HG03045 (cell line): ENCODE measurements at regions not wholly inside any gene's neighbourhood (a gene's known extent, or its start where the extent isn't known, plus 50 kb on each side); places are given as distances from the start of the nearest gene placed in this dataset.

Experiments used
- ATAC-seq: cut with Tn5 transposase; IDR thresholded peaks from one replicate; pipeline ENCODE4 v1.9.1; 2021; ENCODE audit warnings: mild to moderate bottlenecking, moderate library complexity; ENCODE audit not compliant: unreplicated experiment

DNA sequence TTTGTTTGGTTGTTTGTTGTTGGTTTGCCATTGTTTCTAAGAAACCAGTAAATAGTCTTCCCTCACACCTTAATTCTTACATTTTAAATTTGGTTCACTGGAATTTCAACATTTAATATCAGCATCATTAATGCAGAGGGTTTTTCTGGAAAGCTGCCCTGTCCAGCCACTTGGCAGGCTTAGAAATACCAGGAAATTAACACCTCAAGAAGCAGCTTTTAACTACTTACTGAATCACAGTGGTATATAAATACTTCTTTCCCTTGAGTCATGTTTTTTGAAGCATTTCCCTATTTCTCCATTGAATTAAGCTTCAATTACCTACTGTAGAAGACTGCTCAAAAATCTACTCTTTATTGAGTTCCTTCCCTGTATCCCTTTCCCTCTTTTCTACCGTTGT is 1221.1 kb upstream of the ADGRL3 start:
- no peak for ATAC-seq

DNA sequence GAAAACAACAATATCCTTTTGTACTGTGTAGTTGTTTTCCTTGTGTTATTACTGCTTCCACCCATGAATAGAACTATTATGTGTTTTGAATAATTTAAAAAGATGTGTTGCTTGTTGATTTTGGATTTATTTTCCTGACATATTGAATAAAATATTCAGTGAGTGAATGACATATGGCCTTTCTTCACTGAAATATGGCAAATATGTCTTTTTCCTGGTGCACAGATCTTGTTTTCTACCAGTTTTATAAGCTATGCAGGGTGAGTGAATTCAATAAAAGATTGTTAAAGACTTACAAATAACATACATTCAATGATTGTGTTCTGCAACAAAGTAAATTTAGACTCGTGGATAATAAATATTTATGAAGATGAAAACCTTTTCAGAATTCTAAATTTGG is 1216.3 kb upstream of the ADGRL3 start:
- ATAC-seq: no peak

DNA sequence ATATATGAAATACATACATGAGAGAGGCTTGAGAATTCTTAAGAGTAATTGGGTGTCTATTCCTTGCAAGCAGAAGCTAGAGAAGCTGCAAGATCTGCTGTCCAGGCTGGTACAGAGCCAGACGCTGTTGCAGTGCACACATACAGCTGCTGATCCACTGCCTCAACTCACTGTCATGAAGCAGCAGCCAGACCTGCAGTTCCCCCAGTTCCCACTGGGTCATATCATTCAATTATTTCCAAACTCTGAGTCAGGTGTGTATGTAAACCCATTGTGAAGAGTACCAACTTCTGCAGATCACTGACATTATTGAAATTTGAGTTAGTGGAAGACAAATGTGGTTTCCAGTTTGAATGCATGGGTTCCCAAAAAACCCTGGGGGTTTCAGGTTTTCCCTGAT is 1212.8 kb upstream of the ADGRL3 start:
- no peak for ATAC-seq

DNA sequence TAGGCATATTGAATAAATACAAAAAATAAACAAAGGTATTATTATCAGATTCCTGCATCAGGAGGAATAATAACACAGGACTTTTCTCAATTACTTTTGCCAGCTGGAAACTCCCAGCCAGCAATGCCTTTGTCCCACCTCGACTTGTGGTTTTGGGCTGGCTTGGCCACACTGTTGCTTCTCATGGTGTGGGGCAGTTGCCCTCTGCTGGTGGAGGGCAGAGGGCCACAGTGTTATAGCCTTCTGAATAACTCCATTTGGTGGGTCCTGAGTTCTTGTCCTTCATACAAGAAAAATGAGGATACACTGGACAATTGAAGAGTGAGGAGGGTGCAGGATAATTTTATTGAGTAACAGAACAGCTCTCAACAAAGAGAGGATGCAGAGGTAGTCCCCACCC is 1206.0 kb upstream of the ADGRL3 start:
- ATAC-seq: no peak

DNA sequence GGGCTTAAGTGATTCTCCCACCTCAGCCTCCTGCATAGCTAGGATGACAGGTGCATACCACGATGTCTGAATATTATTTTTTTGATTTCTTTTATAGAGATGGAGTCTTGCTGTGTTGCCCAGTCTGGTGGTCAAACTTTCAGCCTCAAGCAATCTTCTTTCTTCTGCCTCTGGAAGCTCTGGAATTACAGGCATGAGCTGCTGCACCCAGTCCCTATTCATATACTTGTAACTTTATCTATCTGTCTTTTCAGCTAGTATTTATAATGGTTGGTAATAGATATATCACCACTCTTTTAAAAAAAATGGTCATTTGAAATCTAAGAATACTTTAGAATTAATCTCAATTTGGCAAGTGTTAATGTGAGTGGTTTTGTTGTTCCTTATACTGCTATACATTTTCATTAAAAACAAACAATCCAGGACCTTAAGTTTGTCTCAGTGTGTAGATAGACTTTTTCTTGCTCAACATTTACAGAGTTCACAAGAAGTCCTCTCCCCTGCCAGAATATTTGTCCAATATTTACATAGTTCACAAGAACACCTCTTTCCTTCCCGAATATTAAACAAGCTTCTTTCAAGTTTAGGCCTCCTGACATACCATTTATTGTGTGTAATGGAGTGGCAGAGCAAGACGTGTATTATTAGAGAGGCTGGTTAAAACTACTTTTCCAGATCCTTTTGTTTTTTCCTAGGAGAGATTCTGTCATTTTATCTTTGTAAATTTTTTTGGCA is 1197.4 kb upstream of the ADGRL3 start:
- ATAC-seq: no peak

DNA sequence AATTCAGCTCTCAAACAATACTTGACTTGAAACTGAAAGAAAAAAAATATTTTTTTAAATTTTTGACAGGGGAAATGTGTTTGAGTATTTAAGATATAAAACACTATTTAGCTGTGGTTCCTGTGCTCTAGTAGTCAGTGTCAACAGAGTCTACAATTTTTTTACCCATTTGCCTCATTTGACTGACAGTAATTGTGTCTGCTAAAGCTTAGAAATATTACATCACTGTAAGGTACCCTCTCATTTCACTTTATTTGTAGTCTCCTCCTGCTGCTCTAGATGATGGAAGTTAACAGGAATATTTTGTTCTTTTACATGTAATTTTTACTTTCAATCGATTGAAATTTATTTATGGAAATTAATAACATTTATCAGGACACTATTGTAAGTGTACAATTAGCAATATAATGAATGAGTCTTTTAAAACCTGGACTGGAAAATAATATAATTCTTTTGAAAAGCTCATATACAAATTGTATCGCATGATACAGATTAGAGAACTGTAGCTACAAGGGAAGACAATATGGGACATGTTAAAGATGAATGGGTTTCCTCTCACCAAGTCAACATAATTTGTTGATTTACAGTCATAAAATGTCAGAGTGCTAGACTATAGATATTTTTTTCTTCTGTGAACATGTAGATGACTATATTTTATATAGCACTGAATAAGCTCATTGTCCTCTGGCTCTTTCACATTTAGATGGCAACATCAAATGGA is 1186.5 kb upstream of the ADGRL3 start:
- ATAC-seq: no peak

DNA sequence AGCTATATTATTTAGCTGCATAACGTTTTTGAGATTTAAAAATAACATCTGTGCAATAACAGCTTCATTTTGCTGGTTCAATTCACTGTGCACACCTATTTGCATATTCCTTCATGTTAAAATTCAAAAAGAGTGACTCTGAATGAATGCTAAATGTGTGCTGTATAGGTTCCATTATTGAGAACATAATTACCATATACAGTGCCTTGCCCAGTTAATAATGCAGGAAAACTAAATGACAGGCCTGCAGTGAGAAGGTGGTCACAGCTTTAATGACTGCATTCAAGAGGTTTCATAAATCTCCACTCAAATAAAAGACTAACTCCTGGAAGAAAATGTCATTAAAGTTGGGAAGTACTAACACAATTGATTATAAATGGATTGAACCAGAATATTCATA is 1183.2 kb upstream of the ADGRL3 start:
- ATAC-seq: no peak

DNA sequence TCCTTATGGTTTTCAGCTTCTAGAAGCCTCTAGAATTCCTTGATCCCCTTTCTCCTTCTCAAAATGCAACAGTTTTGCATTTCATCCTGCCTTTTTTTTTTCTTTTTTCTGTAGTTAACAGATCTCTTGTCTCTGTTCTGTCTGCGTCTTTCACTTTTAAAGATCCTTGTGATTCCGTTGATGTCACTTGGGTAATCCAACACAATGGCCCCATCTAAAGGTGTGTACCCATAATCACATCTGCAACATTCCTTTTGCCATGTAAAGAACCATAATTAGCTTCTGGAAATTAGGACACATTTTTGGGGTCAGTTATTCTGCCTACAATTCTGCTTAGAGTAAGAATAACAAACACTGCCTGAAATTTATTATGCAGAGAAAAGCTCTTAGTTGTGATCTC is 1180.9 kb upstream of the ADGRL3 start:
- no peak for ATAC-seq

DNA sequence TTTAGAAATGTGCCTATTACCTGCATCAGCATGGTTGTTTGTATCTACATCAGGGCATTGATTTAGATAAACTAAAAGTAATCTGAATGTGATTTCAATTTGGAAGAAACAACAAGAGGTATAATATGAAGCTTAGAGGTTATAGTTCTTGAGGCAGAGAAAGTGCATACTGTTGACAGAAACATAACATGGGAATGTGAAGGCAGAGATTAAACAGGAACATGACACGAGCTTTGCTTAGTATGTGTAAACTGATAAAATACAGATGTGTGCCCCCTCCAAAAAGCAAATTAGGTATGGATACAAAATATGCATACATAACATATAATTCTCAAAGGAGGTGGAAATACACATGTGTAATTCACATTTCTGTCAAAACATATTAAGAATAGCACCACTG is 1180.2 kb upstream of the ADGRL3 start:
- no peak for ATAC-seq

DNA sequence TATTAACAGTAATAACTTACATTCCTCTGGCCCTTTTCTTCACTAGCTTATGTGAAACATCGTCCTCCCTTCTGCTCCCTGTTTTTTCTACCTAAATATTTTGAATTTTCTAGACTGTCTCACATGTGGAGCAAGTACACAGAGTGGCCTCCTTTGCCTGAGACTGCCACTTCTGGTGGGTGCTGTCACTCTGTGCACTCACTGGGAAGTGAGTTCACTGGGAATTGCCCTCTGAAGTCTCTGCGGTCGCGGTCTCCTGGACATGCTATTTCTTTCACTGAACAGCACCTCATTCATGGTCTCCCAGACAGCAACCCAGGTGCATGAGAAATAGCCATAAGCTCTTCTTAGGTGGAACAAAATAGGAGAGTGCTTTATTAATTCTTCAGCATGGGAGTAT is 1179.7 kb upstream of the ADGRL3 start:
- no peak for ATAC-seq

DNA sequence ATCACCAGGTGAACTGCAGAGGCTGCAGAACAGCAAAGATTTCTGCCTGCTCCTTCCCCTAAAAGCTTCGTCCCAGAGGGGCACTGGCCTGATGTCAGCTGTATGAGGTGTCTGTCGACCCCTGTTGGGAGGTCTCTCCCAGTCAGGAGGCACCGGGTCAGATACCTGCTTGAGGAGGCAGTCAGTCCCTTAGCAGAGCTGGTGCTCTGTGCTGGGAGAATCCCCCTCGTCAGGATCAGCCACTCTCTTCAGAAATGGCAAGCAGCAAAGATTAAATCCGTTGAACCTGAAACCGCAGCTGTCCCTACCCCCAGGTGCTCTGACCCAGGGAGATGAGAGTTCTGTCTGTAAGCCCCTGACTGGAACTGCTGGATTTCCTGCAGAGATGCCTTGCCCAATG is 1166.3 kb upstream of the ADGRL3 start:
- no peak for ATAC-seq

DNA sequence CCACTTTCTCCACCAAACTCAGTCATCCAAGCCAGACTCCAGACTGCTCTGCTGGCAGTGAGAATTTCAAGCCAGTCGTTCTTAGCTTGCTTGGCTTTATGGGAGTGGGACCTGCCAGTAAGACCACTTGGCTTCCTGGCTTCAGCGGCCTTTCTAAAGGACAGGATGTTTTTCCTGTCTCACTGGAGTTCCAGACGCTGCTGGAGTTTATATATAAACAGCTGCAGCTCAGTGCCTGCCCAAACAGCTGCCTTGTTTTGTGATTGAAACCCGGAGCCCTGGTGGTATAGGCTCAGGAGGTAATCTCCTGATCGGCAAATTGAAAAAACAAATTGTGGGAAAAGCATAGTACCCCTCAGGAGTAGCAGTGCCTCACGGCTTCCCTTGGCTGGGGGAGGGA is 1165.8 kb upstream of the ADGRL3 start:
- no peak for ATAC-seq

DNA sequence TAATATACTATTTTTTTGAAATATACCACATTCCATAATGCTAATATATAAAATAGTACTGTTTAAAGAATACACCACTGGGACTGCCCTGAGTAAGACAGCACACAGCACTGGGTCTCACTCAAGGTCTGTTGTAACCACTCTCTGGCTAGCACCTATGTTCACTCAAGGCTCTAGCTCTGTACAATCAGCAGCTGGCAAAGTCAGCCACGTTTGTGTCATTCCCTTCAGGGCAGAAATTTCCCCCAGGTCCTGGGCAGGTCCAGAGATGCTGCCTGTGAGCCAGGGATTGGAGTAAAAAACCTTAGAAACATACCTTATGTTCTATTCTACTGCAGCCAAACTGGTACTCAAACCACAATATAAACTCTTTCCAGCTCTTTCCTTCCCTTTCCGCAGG is 1160.2 kb upstream of the ADGRL3 start:
- no peak for ATAC-seq

DNA sequence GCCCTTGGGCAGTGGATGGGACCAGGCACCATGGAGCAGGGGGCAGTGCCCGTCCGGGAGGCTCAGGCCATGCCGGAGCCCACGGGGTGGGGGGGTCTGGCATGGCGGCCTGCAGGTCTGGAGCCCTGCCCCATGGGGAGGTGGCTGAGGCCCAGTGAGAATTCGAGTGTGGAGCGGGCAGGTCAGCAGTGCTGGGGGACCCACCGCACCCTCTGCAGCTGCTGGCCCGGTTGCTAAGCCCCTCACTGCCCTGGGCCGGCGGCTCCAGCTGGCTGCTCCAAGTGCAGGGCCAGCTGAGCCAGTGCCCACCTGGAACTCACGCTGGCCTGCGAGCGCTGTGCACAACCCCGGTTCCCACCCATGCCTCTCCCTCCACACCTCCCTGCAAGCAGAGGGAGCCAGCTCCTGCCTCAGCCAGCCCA is 1157.9 kb upstream of the ADGRL3 start:
- no peak for ATAC-seq

DNA sequence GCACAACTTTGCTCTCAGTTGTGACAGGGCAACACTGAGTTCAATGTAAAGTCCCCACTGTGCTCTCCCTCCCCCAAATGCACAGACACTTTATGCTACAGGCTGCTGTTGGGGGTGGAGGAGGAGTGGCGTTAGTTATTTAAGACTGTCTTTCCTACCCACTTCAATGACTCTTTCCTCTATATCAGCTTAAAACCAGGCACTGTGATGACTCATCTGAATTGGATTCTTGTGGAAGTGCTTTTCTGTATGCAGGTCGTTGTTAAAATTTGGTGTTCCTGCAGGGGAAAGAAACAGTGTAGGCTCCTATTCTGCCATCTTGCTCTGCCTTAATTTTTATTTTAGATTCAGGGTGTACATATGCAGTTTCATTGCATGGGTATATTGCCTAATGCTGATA is 1157.2 kb upstream of the ADGRL3 start:
- no peak for ATAC-seq

DNA sequence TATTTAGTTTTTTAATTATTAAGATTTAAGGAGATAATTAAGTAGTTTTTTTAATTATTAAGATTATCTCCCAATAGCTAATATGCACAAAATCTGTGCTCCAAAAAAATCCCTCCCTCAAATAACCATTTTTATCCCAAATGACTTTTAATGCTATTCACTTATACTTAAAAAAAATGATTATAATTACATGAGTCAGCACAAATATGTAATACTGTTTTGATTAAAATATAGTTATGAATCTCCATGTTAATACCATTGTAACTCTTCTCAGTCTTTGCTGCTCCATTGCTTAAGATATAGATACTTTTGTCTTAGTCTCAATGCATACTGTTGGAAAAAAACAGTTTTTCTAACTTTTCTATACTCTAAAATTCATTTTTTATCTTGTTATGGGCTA is 1121.1 kb upstream of the ADGRL3 start:
- ATAC-seq: no peak

DNA sequence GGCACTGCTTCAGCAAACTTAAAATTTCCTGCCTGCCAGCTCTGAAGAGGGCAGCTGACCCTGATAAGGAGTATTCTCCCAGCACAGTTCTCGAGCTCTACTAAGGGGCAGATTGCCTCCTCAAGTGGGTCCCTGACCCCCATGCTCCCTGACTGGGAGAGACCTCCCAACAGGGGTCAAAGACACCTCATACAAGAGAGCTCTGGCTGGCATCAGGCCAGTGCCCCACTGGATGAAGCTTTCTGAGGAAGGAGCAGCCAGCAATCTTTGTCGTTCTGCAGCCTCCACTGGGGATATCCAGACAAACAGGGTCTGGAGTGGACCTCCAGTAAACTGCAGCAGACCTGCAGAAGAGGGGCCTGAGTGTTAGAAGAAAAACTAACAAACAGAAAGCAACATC is 1118.3 kb upstream of the ADGRL3 start:
- ATAC-seq: no peak

DNA sequence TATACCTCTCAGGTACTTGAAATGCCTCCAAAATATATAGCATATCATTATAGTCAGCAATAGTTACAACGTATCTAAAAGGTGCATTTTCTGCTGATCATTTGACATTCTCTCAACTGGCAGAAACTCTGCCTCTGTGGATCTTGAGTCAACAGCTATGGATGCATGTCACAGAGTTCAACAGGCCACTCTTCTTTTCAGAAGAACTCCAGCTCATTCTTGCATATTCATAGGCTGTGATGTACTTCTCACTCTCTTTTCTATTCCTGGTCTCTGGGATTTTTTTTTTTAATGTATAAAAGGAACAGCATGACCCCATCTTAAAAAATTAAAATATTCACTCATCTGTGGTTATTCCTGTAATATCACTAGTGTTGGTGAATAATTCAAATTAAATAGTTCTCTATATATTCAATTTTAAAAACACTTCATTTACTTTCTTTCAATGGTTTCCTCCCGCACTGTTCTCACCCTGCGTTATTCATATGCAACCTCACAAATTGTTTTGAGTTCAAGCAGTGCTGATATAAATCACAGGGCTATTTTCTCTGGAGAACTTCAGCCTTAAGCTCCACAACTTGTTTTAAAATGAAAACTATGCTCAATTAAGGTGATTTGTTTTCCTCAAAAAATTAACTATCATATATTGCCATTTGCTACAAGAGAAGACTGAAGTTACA is 1111.2 kb upstream of the ADGRL3 start:
- ATAC-seq: no peak

DNA sequence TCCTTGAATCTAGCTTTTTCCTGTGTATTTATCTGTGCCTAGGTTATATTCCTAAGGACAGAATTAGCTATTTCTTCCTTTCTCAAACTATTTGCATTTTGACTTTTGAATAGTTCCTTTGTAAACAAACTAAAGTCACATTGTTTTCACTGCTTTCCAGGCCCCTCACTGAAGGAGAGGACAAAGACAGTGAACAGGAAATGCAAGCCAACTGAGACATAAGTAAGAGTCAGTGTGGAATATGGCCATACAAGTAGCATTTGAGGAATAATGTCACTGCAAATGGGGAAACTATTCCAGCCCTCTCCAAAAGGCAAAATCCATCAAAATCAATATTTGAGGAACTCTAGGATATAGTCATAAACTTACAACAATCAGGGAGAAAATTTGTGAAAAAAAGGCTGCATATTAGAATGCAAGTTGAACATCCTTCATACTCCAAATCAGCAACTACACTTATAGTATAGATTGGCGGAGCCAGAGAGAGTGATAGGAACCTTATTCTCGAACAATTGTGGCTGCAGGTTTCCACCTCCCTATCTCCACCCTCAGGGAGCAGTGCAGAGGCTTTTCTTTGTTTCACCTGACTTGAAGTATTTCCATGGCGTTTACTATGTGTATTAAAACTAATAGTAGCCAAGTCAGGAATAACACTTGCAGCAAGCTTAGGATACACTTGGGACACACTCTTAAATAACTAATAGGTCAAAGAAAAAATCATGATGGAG is 1110.4 kb upstream of the ADGRL3 start:
- no peak for ATAC-seq

DNA sequence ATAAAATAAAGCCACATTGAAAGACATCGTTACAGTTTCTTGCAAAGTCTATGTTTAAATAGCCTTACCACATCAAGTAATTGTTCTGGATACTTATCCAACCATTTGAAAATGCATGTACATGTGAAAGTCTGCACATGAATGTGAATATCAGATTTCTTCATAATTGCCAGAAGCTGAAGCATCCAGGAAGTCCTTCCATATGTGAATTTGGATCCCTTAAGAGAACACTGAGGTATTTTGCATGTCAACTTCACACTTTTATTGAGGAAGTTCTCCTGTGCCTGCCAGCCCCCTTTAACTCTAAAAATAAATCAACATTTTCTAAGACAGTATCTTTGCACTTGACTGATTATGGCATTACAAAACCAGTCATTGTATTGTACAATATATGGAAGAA is 1103.5 kb upstream of the ADGRL3 start:
- ATAC-seq: no peak

DNA sequence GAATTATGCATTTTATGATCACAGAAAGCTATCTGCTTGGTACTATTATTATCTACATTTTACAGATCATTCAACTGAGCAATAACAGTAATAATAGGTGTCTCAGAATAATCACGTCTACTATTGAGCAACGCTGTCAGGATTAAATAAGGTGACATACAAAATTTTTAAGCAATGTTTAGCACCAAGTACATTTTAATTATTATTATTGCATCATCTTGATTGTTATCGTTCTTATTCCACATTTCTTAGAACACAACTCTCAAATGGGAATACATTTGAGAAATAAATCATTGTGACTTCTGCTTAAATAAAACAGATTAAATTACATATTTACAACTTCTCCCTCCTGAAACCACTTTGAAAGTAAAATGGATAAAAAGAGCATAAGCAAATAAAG is 1083.5 kb upstream of the ADGRL3 start:
- ATAC-seq: no peak
